GM18858 (cell line): ENCODE measurements at regions not wholly inside any gene's neighbourhood (a gene's known extent, or its start where the extent isn't known, plus 50 kb on each side); places are given as distances from the start of the nearest gene placed in this dataset.
"Not testable (repeated sequence)": the region's sequence is repeated elsewhere in the genome, so short reads cannot be mapped to it uniquely, and the experiment has no call there.

Experiments
- ATAC-seq: cut with Tn5 transposase; IDR thresholded peaks from one replicate; pipeline ENCODE4 v1.9.1; 2021; ENCODE audit not compliant: unreplicated experiment

GRCh38 chr10:65176994-65177393 lies 1655.8 kb downstream of the REEP3 start:
- no peak for ATAC-seq

- ATAC-seq: no peak
Observed at GRCh38 chr10:65183236-65183635, 1662.0 kb downstream of the REEP3 start.

- ATAC-seq: not testable (repeated sequence)
Observed at GRCh38 chr10:65186668-65187067, 1665.5 kb downstream of the REEP3 start.

GRCh38 chr10:65194126-65194525 lies 1672.9 kb downstream of the REEP3 start:
- no peak for ATAC-seq

DNA sequence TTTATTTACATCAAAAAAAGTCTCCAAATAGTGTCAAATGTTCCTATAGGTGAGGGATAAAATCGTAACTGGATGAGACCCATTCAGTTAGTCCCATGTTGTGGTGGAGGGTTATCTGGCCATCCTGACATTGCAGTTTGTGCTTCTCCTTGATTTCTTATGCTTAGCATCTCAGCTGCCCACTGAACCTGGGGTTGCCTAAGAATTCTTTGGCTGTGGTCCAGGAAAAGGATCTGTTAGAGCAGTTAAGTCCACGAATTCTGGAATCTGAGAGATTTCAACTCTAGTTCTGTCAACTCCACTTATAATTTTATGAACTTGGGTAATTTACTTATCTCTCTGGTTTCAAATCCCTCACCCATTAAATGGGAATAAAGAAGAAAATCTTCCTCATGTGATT lies 1673.4 kb downstream of the REEP3 start:
- ATAC-seq: no peak

- ATAC-seq: no peak
Observed at GRCh38 chr10:65196111-65196510, 1674.9 kb downstream of the REEP3 start.

DNA sequence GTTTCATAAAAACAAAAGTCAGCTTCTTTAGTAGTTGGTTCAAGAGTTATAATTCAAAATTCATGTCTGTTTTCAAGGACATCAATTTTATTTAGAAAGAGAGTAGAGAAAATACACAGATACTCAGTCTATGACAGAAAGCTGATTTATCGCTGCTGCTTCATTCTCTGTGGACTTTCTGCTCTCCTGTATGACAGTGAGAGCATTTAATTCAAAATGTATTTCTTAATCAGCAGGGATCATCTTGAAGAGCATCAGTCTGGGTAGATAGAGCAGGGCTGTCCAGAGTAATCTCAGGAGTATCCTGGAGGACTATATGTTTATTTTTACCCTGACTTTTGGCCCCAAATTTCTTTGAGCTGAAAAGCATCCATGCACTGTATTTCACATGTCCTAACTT lies 1676.7 kb downstream of the REEP3 start:
- no peak for ATAC-seq

DNA sequence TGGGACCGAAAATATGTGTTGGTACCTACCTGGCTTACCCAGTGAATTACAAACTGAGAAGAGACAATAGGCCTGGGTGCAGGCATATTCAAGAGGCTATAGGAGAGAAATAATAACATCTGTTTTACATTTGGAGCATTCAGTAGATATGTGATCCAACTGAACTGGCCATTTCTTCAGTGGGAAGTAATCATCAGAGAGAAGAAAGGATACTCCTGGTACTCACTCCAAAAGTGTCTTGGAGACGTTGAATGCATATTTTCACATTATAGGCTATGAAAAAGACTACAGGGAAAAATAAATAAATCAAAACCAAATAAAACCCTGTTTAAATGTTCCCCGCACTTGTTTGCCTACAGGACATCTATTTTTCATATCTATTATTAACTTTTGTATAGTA lies 1680.3 kb downstream of the REEP3 start:
- ATAC-seq: no peak

GRCh38 chr10:65204999-65205398 lies 1683.8 kb downstream of the REEP3 start:
- ATAC-seq: no peak

DNA sequence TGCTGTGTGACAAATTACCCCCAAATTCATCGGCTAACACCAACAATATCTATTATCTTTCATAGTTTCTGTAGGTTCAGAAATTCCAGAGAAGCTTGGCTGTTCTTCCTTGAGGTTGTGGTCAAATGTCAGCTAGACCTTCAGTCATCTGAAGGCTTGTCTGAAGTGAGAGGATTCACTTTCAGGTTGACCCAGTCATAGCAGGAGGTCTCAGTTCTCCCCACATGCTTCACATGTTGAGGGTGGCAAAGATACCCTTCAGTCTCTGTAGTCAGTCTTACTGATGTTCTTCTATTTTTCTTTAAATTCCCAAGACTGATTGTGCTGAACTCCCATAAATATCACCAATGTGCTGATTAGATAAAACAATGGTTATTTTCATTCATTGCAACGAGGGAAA lies 1692.0 kb downstream of the REEP3 start:
- no peak for ATAC-seq

DNA sequence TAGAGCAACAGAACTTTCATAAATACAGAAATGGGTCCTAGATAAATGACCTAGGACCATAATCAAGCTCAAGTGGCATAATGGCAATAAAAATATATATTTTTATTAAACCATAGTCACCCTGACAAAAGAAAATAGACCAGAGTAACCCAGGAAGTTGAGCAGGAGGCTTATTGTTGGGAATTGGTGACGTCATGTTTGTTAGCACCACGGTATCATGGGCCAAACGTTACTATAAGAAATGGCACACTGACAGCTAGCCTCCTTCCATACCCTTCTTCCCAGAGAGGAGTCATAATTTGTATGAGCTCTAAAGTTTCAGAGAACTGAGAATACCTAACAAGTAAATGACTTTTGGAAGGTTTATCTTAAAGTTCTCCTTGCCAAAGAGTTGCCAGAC lies 1698.2 kb downstream of the REEP3 start:
- ATAC-seq: no peak

DNA sequence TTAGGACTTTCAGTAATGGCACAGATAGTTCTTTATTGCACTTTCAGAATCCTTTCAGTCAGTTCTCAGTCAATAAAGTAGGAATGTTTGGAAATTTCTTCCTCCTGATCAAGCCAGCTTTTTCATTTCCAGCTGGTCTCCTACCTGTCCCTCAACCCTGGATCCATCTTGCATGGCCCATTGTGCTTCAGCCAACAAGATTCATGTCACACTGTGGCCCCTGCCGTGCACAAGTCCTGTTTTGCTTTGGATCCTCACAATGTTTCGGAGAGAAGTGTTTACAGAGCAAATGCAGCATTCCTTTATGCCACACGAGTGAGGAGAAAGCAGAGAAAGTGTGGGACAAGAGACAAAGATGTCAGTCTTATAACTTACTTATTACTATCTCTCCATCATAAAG lies 1694.7 kb upstream of the LRRTM3 start:
- ATAC-seq: no peak

DNA sequence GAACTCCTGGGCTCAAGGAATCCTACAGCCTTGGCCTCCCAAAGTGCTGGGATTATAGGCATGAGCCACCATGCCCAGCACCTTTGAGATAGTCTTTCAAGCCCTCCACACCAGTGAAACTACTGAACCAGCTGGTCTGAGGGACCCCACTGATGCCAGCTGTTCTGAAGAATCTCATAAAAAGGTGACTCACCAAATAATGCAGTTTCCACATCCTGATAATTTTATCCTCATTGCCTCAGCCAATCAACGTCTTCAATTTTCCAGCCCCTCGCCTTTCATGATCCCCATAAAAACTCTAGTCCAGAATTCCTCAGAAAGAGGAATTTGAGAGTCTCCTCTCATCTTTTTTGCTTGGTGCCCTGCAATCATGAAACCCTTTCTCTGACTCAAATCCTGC lies 1691.6 kb upstream of the LRRTM3 start:
- ATAC-seq: no peak

DNA sequence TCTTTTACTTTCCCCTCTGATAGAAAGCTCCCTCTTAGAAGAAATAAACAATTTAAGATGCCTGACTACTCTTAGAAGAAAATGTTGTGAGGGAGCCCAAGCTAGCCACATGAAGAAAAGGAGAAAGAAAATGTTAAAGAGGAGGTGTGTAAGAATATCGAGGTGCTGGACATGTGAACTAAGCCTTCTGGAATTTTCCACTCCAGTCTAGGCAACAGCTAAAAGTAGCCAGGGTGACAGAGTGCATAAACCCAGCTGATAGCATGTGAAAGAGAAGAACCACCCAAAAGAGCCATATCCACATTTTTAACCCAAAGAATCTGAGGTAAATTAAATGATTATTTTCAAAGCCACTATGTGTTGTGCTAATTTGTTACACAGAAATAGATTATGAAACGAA lies 1690.6 kb upstream of the LRRTM3 start:
- ATAC-seq: no peak

GRCh38 chr10:65235846-65236245 lies 1690.0 kb upstream of the LRRTM3 start:
- ATAC-seq: no peak

GRCh38 chr10:65265451-65265954 lies 1660.3 kb upstream of the LRRTM3 start:
- ATAC-seq: no peak

DNA sequence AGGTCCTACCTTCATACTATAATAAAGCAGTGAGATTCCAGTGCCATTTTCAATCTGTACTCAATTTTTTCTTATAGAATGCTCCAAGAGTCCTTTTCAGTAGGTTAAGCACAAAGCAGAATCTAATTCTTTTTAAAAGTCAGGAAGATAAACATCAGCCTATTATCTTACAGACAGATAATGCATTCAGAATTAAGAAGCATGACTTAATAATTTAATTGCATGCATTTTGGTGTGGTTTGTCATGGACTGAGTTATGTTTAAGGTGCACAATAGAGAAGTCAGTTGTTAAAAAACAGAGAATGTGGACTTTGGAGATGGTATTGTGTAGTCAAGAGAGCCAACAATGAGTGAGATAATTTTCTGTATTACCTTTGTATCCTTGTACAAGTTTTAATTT lies 1656.3 kb upstream of the LRRTM3 start:
- ATAC-seq: not testable (repeated sequence)

- no peak for ATAC-seq
Observed at GRCh38 chr10:65270969-65271368, 1654.9 kb upstream of the LRRTM3 start.

- ATAC-seq: no peak
Observed at GRCh38 chr10:65273115-65273514, 1652.7 kb upstream of the LRRTM3 start.

DNA sequence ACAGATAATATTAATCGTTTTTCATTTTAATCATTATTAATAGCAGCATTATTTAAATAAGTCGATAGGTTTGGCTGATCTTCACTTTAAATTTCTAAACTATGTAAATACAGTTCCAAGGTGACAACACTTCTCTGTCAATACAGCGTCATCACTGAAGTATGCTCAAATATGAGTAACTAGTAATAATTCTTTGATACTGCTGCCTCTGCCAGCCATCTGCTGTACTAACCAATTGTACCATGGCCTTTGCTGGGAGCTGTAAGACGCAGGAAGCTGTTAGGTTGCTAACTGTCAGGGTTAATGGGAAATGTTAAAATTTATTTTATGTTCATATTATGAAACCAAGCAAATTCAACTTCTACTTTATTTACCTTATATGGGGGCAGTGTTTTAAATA lies 1650.5 kb upstream of the LRRTM3 start:
- no peak for ATAC-seq

DNA sequence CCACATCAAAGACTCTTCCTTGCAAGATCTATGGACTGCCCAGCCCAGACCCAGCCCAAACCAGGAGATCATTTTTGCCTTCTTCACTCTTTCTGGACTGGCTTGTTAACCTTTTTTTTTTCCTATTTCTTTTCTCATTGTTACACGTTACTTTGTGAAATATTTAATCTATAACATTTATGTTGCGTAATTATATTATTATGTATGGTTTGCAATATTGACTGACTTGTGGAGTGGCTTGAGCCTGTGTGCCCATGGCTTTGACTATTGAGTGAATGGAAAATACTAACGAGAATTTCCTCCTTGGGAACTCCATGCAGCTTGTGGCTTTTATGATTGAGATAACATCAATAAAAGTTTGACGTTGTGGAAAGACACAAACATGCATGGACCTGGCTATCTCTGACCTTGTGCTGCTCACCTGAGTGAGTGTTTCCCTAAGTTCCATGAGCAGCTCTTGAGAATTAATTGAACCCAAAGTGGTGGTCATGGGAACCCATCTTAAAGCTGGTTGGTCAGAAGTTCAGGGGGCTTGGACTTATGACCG lies 1641.3 kb upstream of the LRRTM3 start:
- no peak for ATAC-seq

- not testable (repeated sequence) for ATAC-seq
Observed at GRCh38 chr10:65285726-65286125, 1640.1 kb upstream of the LRRTM3 start.

- ATAC-seq: no peak
Observed at GRCh38 chr10:65291286-65291685, 1634.5 kb upstream of the LRRTM3 start.
